H1 (cell line): ENCODE measurements at regions not wholly inside any gene's neighbourhood (a gene's known extent, or its start where the extent isn't known, plus 50 kb on each side); places are given as distances from the start of the nearest gene placed in this dataset.

Experiments
- BCL11A ChIP-seq, 2 experiments: IDR thresholded peaks; one replicate each; pipeline ENCODE4 v1.6.1; 2011; ENCODE audit warnings: low read depth in 2 of 2, low read length in 2 of 2, mild to moderate bottlenecking in 2 of 2
- POLR2AphosphoS5 ChIP-seq: IDR thresholded peaks from 2 replicates; pipeline ENCODE4 v1.6.1; 2011; ENCODE audit warnings: low read depth, low read length
- SIX5 ChIP-seq: IDR thresholded peaks from 2 replicates; pipeline ENCODE4 v1.6.1; 2011; ENCODE audit warnings: mild to moderate bottlenecking, low read depth, low read length
- SP2 ChIP-seq: IDR thresholded peaks from 2 replicates; pipeline ENCODE4 v1.6.1; 2012; ENCODE audit warnings: mild to moderate bottlenecking, low read length, inconsistent platforms

- TF ChIP-seq SP2 (no peak), BCL11A (IDR thresholded peaks at IDR 0.05; ENCODE audit: low read depth in 2 of 2, low read length in 2 of 2) (no peak), POLR2AphosphoS5 (no peak), SIX5 (no peak)
These were observed 96.2 kb upstream of the ARHGEF26 start (continued) for GRCh38 chr3:154025007-154025406.
